ENCODE measurements at regions not wholly inside any gene's neighbourhood (a gene's known extent, or its start where the extent isn't known, plus 50 kb on each side); places are given as distances from the start of the nearest gene placed in this dataset.

DNA sequence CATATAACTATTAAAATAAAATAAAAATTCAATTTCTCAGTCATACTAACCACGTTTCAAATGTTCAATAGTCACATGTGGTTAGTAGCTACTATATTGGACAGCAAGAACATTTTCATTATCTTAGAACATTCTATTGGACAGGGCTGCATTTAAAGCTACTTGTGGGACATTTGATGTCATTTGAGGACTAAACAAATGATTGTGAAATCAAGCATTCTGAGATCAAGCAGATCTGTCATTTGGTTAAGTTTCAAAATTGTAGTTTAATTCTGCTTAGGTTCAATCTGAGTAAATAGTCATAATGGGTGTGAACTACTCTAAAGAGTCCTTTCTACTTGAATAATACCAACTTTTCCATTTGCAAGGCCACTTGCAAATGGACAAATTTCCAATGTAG lies 226.9 kb upstream of the C9orf72 start:
- CTCF ChIA-PET (ENCODE audit: partially characterized antibody) = interaction anchor here (0.8 to 2.0 kb wide), 4 partner anchors 11 to 73 kb away, joined by 3 to 6 read pairs (median 4); no protein-coding TSS in a partner anchor

More for the DNA sequence above, 226.9 kb upstream of the C9orf72 start:
- no peak for FAIRE-seq
- Histone ChIP-seq H4K8ac (ENCODE audit: extremely low read depth, insufficient read depth, low read length) (no peak overlapping the region), H2BK20ac (ENCODE audit: low read length) (no peak overlapping the region), H3K27ac (ENCODE audit: low read depth, low read length) (no peak overlapping the region), H4K91ac (replicated peaks; ENCODE audit: insufficient read length, low read length) (no peak overlapping the region), H3K56ac (replicated peaks; ENCODE audit: insufficient read length, low read depth, low read length) (no peak overlapping the region), H2BK15ac (ENCODE audit: low read length) (no peak overlapping the region), H2BK12ac (ENCODE audit: low read depth, low read length) (no peak overlapping the region), H4K5ac (ENCODE audit: insufficient read length, low read depth, low read length) (no peak overlapping the region), H3K36me3 (ENCODE audit: control insufficient read depth in 2 of 4, insufficient read depth in 4 of 4, low read length in 3 of 4) (no peaks in the 10 kb centered on the region), H3K27me3 (replicated peaks in 1 of 4; ENCODE audit: control insufficient read depth in 3 of 4, extremely low read depth in 1 of 4, insufficient read depth in 3 of 4, low read length in 3 of 4) (no peaks in the 10 kb centered on the region), H2BK5ac (ENCODE audit: low read depth, low read length) (no peak overlapping the region), H3K4me1 (replicated peaks in 1 of 4; ENCODE audit: control insufficient read depth in 3 of 4, insufficient read depth in 4 of 4, low read length in 3 of 4) (no peaks in the 10 kb centered on the region), H3K9me3 (ENCODE audit: insufficient read depth in 2 of 2, low read depth in 1 of 2, low read length in 1 of 2) (no peaks in the 10 kb centered on the region), H3K14ac (ENCODE audit: insufficient read length) (no peak overlapping the region), H3K4me3 (ENCODE audit: extremely low read depth in 1 of 4, insufficient read depth in 2 of 4, low read depth in 3 of 4, low read length in 4 of 4) (no peak overlapping the region), H3K18ac (ENCODE audit: extremely low read depth, low read length) (no peak overlapping the region), H2AFZ (ENCODE audit: low read length) (no peak overlapping the region), H3K23ac (ENCODE audit: insufficient read length) (no peak overlapping the region), H2BK120ac (replicated peaks; ENCODE audit: low read depth, low read length) (no peak overlapping the region), H3K23me2 (ENCODE audit: low read depth, low read length) (no peaks in the 10 kb centered on the region), H3K79me2 (ENCODE audit: control insufficient read depth in 1 of 2, insufficient read depth in 2 of 2, low read length in 2 of 2) (no peaks in the 10 kb centered on the region), H4K20me1 (replicated peaks in 1 of 2; ENCODE audit: control insufficient read depth in 1 of 2, insufficient read depth in 2 of 2, low read length in 2 of 2) (no peaks in the 10 kb centered on the region), H3K4ac (replicated peaks; ENCODE audit: insufficient read length, low read depth, low read length) (no peak overlapping the region), H2AK5ac (ENCODE audit: low read depth, low read length) (no peak overlapping the region), H3K9ac (replicated peaks in 1 of 4; ENCODE audit: extremely low read depth in 1 of 4, low read depth in 3 of 4, low read length in 3 of 4) (no peak overlapping the region), H3K79me1 (ENCODE audit: low read depth, low read length) (no peaks in the 10 kb centered on the region), H3K4me2 (ENCODE audit: insufficient read depth in 1 of 2, low read depth in 2 of 2, low read length in 2 of 2) (no peak overlapping the region)
- 80 to 100% methylated on average over 1 of the region's 1 CpG for WGBS, 2 experiments (ENCODE audit: extremely low coverage in 1 of 2, insufficient coverage in 1 of 2, insufficient read length in 1 of 2, insufficient replicate concordance in 2 of 2, low coverage in 1 of 2, low lambda C conversion rate in 2 of 2, missing lambda C conversion rate in 1 of 2)
- DNase-seq (ENCODE audit: low read depth in 1 of 2, low spot score in 2 of 2) = no peak
- POLR2A ChIA-PET (ENCODE audit: partially characterized antibody) = no interaction called here
- TF ChIP-seq CEBPB (IDR thresholded peaks at IDR 0.05; ENCODE audit: low read depth, low read length) = no peak
- TF ChIP-seq CHD2 (IDR thresholded peaks at IDR 0.05; ENCODE audit: low read length) = no peak
- no peak for TF ChIP-seq RAD21 (IDR thresholded peaks at IDR 0.05 in 1 of 2, conservative IDR thresholded peaks at IDR 0.05 in 1 of 2; ENCODE audit: low read depth in 2 of 2, low read length in 2 of 2)
